Hepatocyte (in vitro differentiated cells): ENCODE measurements at regions not wholly inside any gene's neighbourhood (a gene's known extent, or its start where the extent isn't known, plus 50 kb on each side); places are given as distances from the start of the nearest gene placed in this dataset.

Experiments used
- DNase-seq: peaks from one replicate; pipeline ENCODE4 v3.0.0-alpha.2; 2016; ENCODE audit warnings: low spot score
- H2AFZ ChIP-seq: fragments of 200-600 bp; sonication (generic); 2 replicates; pipeline ENCODE4 v1.6.0; 2016; ENCODE audit warnings: antibody characterized with exemption, mild to moderate bottlenecking
- H3K27ac ChIP-seq: fragments of 200-600 bp; sonication (generic); 2 replicates; pipeline ENCODE4 v1.5.1; 2016; ENCODE audit warnings: mild to moderate bottlenecking
- H3K27me3 ChIP-seq: fragments of 200-600 bp; sonication (generic); 2 replicates; pipeline ENCODE4 v1.6.1; 2016
- H3K36me3 ChIP-seq: fragments of 200-600 bp; sonication (generic); replicated peaks from 2 replicates; pipeline ENCODE4 v1.5.1; 2016; ENCODE audit warnings: low read depth; ENCODE audit not compliant: insufficient read depth
- H3K4me1 ChIP-seq: fragments of 200-600 bp; sonication (generic); 2 replicates; pipeline ENCODE4 v1.5.1; 2016; ENCODE audit warnings: mild to moderate bottlenecking, moderate library complexity; ENCODE audit not compliant: insufficient read depth
- H3K4me2 ChIP-seq: fragments of 200-600 bp; sonication (generic); 2 replicates; pipeline ENCODE4 v1.6.0; 2016
- H3K4me3 ChIP-seq: fragments of 200-600 bp; sonication (generic); 2 replicates; pipeline ENCODE4 v1.5.1; 2016; ENCODE audit warnings: mild to moderate bottlenecking
- H3K79me2 ChIP-seq: fragments of 200-600 bp; sonication (generic); 2 replicates; pipeline ENCODE4 v1.6.0; 2017; ENCODE audit warnings: mild to moderate bottlenecking
- H3K9me2 ChIP-seq: fragments of 200-600 bp; sonication (generic); replicated peaks from 2 replicates; pipeline ENCODE4 v1.6.0; 2017; ENCODE audit warnings: mild to moderate bottlenecking; ENCODE audit not compliant: insufficient read depth
- H3K9me3 ChIP-seq: fragments of 200-600 bp; sonication (generic); 2 replicates; pipeline ENCODE4 v1.5.1; 2016; ENCODE audit warnings: low read depth, mild to moderate bottlenecking
- H4K20me1 ChIP-seq: fragments of 200-600 bp; sonication (generic); 2 replicates; pipeline ENCODE4 v1.6.0; 2016; ENCODE audit warnings: mild to moderate bottlenecking; ENCODE audit not compliant: insufficient read depth, poor library complexity, severe bottlenecking
- CTCF ChIP-seq: fragments of 200-600 bp; sonication (generic); IDR thresholded peaks from 2 replicates; pipeline ENCODE4 v1.5.1; 2016; ENCODE audit warnings: antibody characterized with exemption, mild to moderate bottlenecking; ENCODE audit not compliant: poor library complexity
- EZH2 ChIP-seq: fragments of 200-600 bp; sonication (generic); IDR thresholded peaks from 2 replicates; pipeline ENCODE4 v1.6.1; 2016; ENCODE audit warnings: antibody characterized with exemption, mild to moderate bottlenecking, borderline replicate concordance
- EZH2phosphoT487 ChIP-seq: fragments of 200-600 bp; sonication (generic); IDR thresholded peaks from one replicate; pipeline ENCODE4 v1.6.1; 2018; ENCODE audit warnings: antibody characterized with exemption, mild to moderate bottlenecking, low read depth, moderate library complexity; ENCODE audit not compliant: unreplicated experiment, severe bottlenecking
- WGBS: methylation state at CpG from one replicate; pipeline ENCODE4 v1.1.6; 2016; ENCODE audit warnings: low lambda C conversion rate; ENCODE audit errors: missing lambda C conversion rate; 5-methylcytosine and 5-hydroxymethylcytosine counted together

DNA sequence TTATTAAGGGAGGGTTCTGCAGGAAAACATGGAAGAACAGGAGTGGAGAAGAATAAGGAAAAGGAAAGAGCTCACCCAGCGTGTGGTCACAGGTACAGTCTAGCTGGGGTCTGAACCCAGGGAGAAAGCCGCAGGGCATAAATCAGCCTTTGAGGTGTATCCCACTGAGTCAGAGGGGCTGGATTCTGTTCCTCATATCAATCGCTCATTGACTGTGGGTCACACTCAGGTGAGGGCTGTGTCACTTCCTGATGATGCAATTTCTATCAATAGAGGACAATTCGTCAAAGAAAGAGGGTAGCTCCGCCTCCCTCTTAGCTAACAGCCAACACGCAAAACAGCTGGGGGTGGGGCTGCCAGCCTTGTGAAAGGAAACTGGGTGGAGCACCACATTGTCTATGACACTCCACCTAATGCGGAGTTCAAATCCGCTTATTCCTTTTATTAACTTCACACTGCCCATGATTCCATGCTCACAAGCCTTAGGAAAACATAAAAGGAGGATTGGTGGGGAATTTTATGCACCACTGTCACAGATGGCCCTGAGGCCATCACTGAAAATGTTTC lies 176.2 kb downstream of the ICE1 start:
- DNase-seq, result no peak
- 91% methylated on average over 8 of the region's 8 CpGs for WGBS
- Histone ChIP-seq H3K4me2 (no peak overlapping the region), H3K9me3 (no peaks in the 10 kb centered on the region), H2AFZ (no peak overlapping the region), H3K79me2 (no peaks in the 10 kb centered on the region), H3K36me3 (no peaks in the 10 kb centered on the region), H3K27ac (no peak overlapping the region), H4K20me1 (no peaks in the 10 kb centered on the region), H3K27me3 (no peaks in the 10 kb centered on the region), H3K9me2 (no peaks in the 10 kb centered on the region), H3K4me1 (no peaks in the 10 kb centered on the region), H3K4me3 (no peak overlapping the region)
- TF ChIP-seq EZH2 (no peak), CTCF (no peak), EZH2phosphoT487 (no peak)

GRCh38 chr5:5593391-5593790 lies 170.9 kb downstream of the ICE1 start:
- no peak overlapping the region for H3K4me2 ChIP-seq
- H4K20me1 ChIP-seq, result no peaks in the 10 kb centered on the region
- no peak for DNase-seq
- H3K9me3 ChIP-seq, result no peaks in the 10 kb centered on the region
- H3K27me3 ChIP-seq, result no peaks in the 10 kb centered on the region
- no peaks in the 10 kb centered on the region for H3K4me1 ChIP-seq
- no peak for TF ChIP-seq EZH2phosphoT487
- no peak for TF ChIP-seq CTCF
- TF ChIP-seq EZH2, result no peak
- H3K9me2 ChIP-seq, result no peaks in the 10 kb centered on the region
- H3K79me2 ChIP-seq, result no peaks in the 10 kb centered on the region
- H2AFZ ChIP-seq, result no peak overlapping the region
- H3K4me3 ChIP-seq, result no peak overlapping the region
- H3K27ac ChIP-seq, result no peak overlapping the region
- H3K36me3 ChIP-seq, result no peaks in the 10 kb centered on the region

GRCh38 chr5:5592541-5592940 lies 170.1 kb downstream of the ICE1 start:
- Histone ChIP-seq H3K79me2 (no peaks in the 10 kb centered on the region), H3K27me3 (no peaks in the 10 kb centered on the region), H3K36me3 (no peaks in the 10 kb centered on the region), H3K9me2 (no peaks in the 10 kb centered on the region), H2AFZ (no peak overlapping the region), H3K4me2 (no peak overlapping the region), H4K20me1 (no peaks in the 10 kb centered on the region), H3K4me1 (no peaks in the 10 kb centered on the region), H3K9me3 (no peaks in the 10 kb centered on the region), H3K27ac (no peak overlapping the region), H3K4me3 (no peak overlapping the region)
- DNase-seq, result no peak
- WGBS, result 87% methylated on average over 5 of the region's 5 CpGs
- no peak for TF ChIP-seq EZH2phosphoT487
- no peak for TF ChIP-seq CTCF
- TF ChIP-seq EZH2, result no peak

GRCh38 chr5:5591567-5591966 lies 169.1 kb downstream of the ICE1 start:
- no peaks in the 10 kb centered on the region for H3K9me3 ChIP-seq
- H3K27me3 ChIP-seq, result no peaks in the 10 kb centered on the region
- H3K79me2 ChIP-seq, result no peaks in the 10 kb centered on the region
- no peak overlapping the region for H3K4me3 ChIP-seq
- no peaks in the 10 kb centered on the region for H4K20me1 ChIP-seq
- no peak for DNase-seq
- WGBS, result 64% methylated on average over 6 of the region's 6 CpGs
- no peaks in the 10 kb centered on the region for H3K9me2 ChIP-seq
- H3K36me3 ChIP-seq, result no peaks in the 10 kb centered on the region
- no peak overlapping the region for H2AFZ ChIP-seq
- no peak overlapping the region for H3K4me2 ChIP-seq
- H3K27ac ChIP-seq, result no peak overlapping the region
- TF ChIP-seq EZH2phosphoT487 (no peak), CTCF (no peak), EZH2 (no peak)
- no peaks in the 10 kb centered on the region for H3K4me1 ChIP-seq
